Esophagus squamous epithelium (tissue), 4 donors: ENCODE measurements at regions not wholly inside any gene's neighbourhood (a gene's known extent, or its start where the extent isn't known, plus 50 kb on each side); places are given as distances from the start of the nearest gene placed in this dataset.

Experiments used
- CTCF ChIP-seq, 6 experiments: fragments of 450-650 bp in 4 of 6; fragments of 200-600 bp in 2 of 6; sonication (generic) in 2 of 6; IDR thresholded peaks; one replicate each; pipeline ENCODE4 v1.5.1; 2016 to 2019; ENCODE audit warnings: antibody characterized with exemption in 6 of 6, mild to moderate bottlenecking in 4 of 6, moderate library complexity in 4 of 6
- POLR2A ChIP-seq, 4 donors: fragments of 450-650 bp; IDR thresholded peaks; one replicate each; pipeline ENCODE4 v1.6.1; 2017; ENCODE audit warnings: antibody characterized with exemption in 4 of 4, mild to moderate bottlenecking in 4 of 4, moderate library complexity in 3 of 4

- no peak for TF ChIP-seq CTCF (IDR thresholded peaks at IDR 0.05)
- TF ChIP-seq POLR2A (IDR thresholded peaks at IDR 0.05) = no peak
Observed at GRCh38 chr5:173450188-173450587, 122.0 kb upstream of the STC2 start.
